Activated T-cell treated with anti-CD3 and anti-CD28 coated beads, Interleukin-2, amount 50 U/mL, for 72 hours (primary cell): ENCODE measurements at regions not wholly inside any gene's neighbourhood (a gene's known extent, or its start where the extent isn't known, plus 50 kb on each side); places are given as distances from the start of the nearest gene placed in this dataset.
"Not testable (repeated sequence)": the region's sequence is repeated elsewhere in the genome, so short reads cannot be mapped to it uniquely, and the experiment has no call there.

Source experiments
- ATAC-seq, 2 donors: fragments of 150-1000 bp; cut with Tn5 transposase; replicated peaks in 1 of 2; 2 replicates each; pipeline ENCODE4 v1.10.0; 2021; ENCODE audit warnings: moderate library complexity in 2 of 2, mild to moderate bottlenecking in 1 of 2
- DNase-seq, 2 donors: peaks; one replicate each; pipeline ENCODE4 v3.0.0; 2021 to 2022; ENCODE audit warnings: mixed read lengths in 1 of 2
- H3K27ac Mint-ChIP-seq: one replicate; pipeline ENCODE4 v1.8.0; 2022; ENCODE audit warnings: mild to moderate bottlenecking, moderate library complexity, mixed read lengths
- H3K27me3 Mint-ChIP-seq: one replicate; pipeline ENCODE4 v1.8.0; 2022; ENCODE audit warnings: low read depth, mixed read lengths
- H3K36me3 Mint-ChIP-seq, 2 donors: one replicate each; pipeline ENCODE4 v1.8.0; 2022; ENCODE audit warnings: mixed read lengths in 2 of 2, mild to moderate bottlenecking in 1 of 2; ENCODE audit not compliant: insufficient read depth in 2 of 2
- H3K4me1 Mint-ChIP-seq: one replicate; pipeline ENCODE4 v1.8.0; 2022; ENCODE audit warnings: low read depth, mixed read lengths
- H3K4me3 Mint-ChIP-seq, 2 donors: one replicate each; pipeline ENCODE4 v1.8.0; 2022; ENCODE audit warnings: mild to moderate bottlenecking in 2 of 2, mixed read lengths in 2 of 2, moderate library complexity in 2 of 2
- H3K9me3 Mint-ChIP-seq, 2 donors: one replicate each; pipeline ENCODE4 v1.8.0; 2022; ENCODE audit warnings: mixed read lengths in 2 of 2

DNA sequence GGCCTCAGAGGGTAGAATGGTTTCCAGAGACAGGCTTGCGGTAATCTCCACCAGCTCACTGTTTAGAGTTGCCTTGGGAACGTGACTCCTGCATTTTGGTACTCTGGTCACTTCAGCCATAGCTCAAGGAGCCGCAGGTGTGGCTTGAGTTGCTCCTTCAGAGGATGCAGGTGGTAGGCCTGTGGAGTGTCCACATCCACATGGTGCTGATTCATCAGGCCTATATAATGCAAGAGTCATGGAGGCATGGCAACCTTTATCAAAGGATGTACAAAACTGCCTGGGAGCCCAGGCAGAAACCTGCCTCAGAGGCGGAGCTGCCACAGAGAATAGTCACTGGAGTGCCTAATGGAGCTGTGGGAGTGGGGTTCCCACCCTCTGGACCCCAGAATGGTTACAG lies 114.2 kb downstream of the ANXA1 start:
- no peak overlapping the region for H3K4me3 Mint-ChIP-seq
- no peak overlapping the region for H3K27ac Mint-ChIP-seq
- no peaks in the 10 kb centered on the region for H3K9me3 Mint-ChIP-seq
- H3K4me1 Mint-ChIP-seq, result no peaks in the 10 kb centered on the region
- no peaks in the 10 kb centered on the region for H3K27me3 Mint-ChIP-seq
- ATAC-seq (no peak), DNase-seq (no peak)
- H3K36me3 Mint-ChIP-seq, result no peaks in the 10 kb centered on the region

DNA sequence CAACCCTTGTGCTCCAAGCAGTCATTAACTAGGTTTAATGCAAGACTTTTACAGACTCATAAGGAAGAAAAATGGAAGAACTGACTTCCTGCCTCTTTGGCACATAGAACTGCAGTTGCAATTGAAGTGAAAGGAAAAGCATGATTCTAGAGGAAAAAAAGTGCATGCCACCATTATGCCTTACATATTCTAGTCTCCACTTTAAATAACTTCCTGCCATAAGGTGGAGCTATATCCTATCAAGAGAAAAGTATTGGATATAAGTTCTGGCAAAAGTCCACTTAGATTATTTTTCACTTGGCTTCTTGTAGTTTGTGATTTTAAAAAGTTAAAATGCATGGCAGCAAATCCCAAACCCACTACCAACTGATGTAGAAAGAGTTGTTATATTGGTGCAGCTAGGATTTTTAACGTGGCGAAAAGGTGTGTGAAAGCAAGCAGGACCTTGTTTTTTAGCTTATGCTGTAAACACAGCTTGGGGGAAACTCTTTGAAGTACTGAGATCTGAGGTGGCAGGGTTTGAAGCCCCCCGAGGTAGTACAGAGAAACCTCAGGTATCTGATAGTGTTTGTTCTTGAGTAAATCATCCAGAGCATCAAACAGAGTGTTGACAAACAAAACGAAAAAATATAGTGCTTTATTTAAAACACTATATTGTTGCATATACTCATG lies 117.9 kb downstream of the ANXA1 start:
- Mint-ChIP-seq H3K4me1 (no peaks in the 10 kb centered on the region), H3K27ac (no peak overlapping the region), H3K9me3 (no peaks in the 10 kb centered on the region), H3K36me3 (no peaks in the 10 kb centered on the region), H3K27me3 (no peaks in the 10 kb centered on the region), H3K4me3 (no peak overlapping the region)
- DNase-seq (no peak), ATAC-seq (no peak)

DNA sequence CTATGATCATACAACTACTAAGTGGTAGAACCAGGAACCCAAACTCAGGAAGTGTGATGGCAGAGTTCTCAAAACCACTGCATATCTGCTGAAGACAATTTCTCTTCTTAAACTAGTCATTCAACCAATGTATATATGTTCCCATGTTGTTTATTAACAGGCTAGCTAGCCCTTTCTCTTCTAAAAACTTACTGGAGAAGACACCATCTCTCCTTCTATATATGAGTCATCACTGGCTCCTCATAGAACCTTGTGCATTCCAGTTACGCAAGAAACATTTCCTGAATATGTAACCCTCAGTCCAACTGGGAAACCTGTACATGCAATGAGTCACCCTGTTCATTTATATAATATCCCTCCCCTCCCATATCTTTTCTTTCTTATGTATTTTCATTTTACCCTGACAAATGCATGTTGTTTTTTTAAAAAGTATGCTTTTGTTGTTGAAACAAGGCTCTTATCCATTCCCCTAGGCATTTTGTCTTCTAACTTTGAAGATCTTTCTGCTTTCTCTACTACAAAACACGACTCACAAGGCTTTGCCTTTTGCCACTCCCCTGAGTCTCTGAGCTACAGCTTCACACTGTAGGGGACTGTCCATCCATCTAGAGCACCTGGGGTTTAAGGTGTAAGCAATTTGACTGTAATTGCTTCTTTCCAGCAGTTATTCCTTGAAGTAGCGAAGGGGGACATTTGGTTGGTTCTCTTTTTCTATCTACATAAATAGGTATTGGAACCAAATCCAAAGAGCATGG lies 119.5 kb downstream of the ANXA1 start:
- H3K27me3 Mint-ChIP-seq, result no peaks in the 10 kb centered on the region
- ATAC-seq, result no peak
- no peak overlapping the region for H3K4me3 Mint-ChIP-seq
- no peaks in the 10 kb centered on the region for H3K36me3 Mint-ChIP-seq
- H3K27ac Mint-ChIP-seq, result no peak overlapping the region
- H3K4me1 Mint-ChIP-seq, result no peaks in the 10 kb centered on the region
- no peaks in the 10 kb centered on the region for H3K9me3 Mint-ChIP-seq
- no peak for DNase-seq

DNA sequence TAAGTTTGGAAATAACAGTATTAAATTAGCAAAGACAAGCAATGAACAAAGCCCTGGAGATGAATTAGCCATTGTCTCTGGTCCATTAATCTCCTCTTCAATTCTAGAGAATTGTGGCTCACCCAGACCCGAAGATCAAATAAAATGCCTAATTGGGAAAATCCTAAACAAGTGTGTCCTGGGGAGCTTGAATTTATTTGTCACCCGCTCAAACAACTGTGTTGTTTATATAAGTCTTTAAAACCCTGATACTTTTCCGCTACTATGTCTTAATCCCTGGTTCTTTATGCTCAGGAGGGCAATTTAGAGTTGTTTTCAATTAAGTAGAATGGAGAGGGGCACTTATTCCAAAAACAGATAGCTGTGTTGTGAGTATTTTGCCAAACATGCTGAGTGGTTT lies 128.4 kb downstream of the ANXA1 start:
- no peak overlapping the region for H3K27ac Mint-ChIP-seq
- no peaks in the 10 kb centered on the region for H3K4me1 Mint-ChIP-seq
- no peaks in the 10 kb centered on the region for H3K36me3 Mint-ChIP-seq
- peaks cover 2 to 6% of the 10 kb centered on the region in 2 donors for H3K9me3 Mint-ChIP-seq
- ATAC-seq (no peak), DNase-seq (no peak)
- no peak overlapping the region for H3K4me3 Mint-ChIP-seq
- peaks cover 16% of the 10 kb centered on the region for H3K27me3 Mint-ChIP-seq

DNA sequence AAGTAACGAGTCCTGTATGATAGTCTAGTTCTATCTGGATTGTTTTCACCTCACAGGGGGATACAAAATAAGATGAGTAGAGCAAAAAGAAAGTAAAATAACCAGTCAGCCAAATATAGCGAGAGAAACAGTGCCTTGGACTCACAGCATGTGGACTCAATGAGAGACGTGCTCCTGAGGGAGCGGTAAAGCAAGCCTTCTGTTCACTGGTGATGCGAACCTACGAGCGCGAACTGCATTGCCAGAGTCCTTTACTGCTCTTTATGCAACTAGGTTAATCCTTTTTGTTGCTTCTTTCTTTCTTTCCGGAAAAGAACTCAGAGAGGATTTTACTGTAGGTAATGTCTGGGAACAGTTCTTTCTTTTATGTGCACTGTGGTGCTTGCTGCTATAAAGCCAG lies 132.7 kb downstream of the ANXA1 start:
- no peak for ATAC-seq
- Mint-ChIP-seq H3K27me3 (peaks cover 16% of the 10 kb centered on the region), H3K9me3 (peaks cover 2 to 6% of the 10 kb centered on the region in 2 donors), H3K4me1 (no peaks in the 10 kb centered on the region), H3K27ac (no peak overlapping the region), H3K4me3 (no peak overlapping the region), H3K36me3 (no peaks in the 10 kb centered on the region)
- no peak for DNase-seq

DNA sequence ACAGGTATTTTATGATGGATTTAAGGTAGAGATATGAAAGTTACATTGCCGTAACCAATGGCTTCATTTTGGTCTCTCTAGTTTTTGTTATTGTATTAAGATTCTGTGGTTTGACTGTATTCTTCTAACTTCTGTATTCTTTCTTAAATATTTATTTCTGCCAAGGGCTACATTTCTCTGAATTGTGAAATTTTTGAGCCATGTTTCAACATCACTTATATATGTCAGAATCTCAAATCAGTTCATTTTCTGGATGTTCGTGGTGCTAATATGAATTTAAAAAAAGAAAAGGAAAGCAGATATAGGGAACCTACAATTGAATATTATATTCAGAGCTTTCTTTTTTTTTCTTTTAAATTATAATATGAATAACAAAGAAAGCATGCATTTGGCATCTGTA lies 142.7 kb downstream of the ANXA1 start:
- H3K36me3 Mint-ChIP-seq, result no peaks in the 10 kb centered on the region
- ATAC-seq (no peak), DNase-seq (no peak)
- H3K27ac Mint-ChIP-seq, result no peak overlapping the region
- H3K27me3 Mint-ChIP-seq, result no peaks in the 10 kb centered on the region
- peaks cover 2 to 5% of the 10 kb centered on the region in 2 donors for H3K9me3 Mint-ChIP-seq
- no peak overlapping the region for H3K4me3 Mint-ChIP-seq
- H3K4me1 Mint-ChIP-seq, result no peaks in the 10 kb centered on the region

DNA sequence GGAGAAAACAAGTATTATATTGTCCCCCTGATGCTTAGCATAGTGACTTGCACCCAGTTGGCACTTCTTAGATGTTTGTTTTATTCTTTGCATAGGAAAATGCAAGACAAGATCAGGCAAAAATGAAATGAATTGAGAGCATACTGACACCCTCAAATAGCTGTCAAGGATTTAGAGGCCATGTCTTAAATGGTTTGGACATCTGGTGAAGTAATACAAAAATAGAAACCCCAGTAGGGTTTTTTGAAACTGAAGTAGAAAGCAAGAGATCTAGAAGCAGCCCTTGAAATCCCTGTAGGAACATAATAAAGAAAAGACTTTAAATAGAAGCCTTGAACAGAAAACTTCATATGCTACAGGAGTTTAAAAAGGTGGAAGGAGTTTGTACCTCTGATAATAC lies 174.3 kb downstream of the ANXA1 start:
- H3K4me3 Mint-ChIP-seq, result no peak overlapping the region
- no peak for DNase-seq
- no peaks in the 10 kb centered on the region for H3K4me1 Mint-ChIP-seq
- H3K27ac Mint-ChIP-seq, result no peak overlapping the region
- H3K27me3 Mint-ChIP-seq, result no peaks in the 10 kb centered on the region
- no peaks in the 10 kb centered on the region for H3K9me3 Mint-ChIP-seq
- H3K36me3 Mint-ChIP-seq, result no peaks in the 10 kb centered on the region
- no peak for ATAC-seq

DNA sequence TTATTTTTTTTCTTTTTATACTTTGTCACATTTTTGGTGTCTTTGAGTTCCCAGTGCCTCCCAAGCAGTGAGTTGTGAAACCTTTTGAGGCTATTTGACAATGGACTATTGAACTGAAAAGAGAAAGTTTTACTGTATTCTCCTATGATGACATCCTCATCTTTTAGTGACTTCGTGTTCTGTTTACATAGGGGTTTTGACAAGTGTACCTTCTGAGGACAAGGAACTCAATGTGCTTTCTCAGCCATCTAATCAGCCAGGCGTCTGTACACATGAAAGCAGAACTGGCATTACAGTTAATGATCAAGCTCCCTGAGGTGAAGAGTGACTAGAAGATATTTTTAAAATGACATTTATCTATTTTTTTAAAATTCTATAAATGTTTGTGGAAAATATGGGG lies 175.5 kb downstream of the ANXA1 start:
- no peak overlapping the region for H3K27ac Mint-ChIP-seq
- H3K4me1 Mint-ChIP-seq, result no peaks in the 10 kb centered on the region
- no peaks in the 10 kb centered on the region for H3K27me3 Mint-ChIP-seq
- no peaks in the 10 kb centered on the region for H3K36me3 Mint-ChIP-seq
- ATAC-seq (no peak), DNase-seq (no peak)
- H3K9me3 Mint-ChIP-seq, result no peaks in the 10 kb centered on the region
- no peak overlapping the region for H3K4me3 Mint-ChIP-seq

DNA sequence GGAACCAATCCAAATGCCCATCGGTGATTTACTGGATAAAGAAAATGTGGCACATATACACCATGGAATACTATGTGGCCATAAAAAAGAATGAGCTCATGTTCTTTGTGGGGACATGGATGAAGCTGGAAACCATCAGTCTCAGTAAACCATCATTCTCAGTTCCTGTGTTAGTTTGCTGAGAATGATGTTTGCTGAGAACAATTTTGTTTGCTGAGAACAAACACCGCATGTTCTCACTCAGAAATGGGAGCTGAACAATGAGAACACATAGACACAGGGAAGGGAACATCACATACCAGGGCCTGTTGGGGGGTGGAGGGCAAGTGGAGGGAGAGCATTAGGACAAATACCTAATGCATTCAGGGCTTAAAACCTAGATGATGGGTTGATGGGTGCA lies 185.5 kb downstream of the ANXA1 start:
- H3K4me3 Mint-ChIP-seq, H3K36me3 Mint-ChIP-seq, H3K9me3 Mint-ChIP-seq, DNase-seq, H3K27ac Mint-ChIP-seq, H3K27me3 Mint-ChIP-seq, ATAC-seq, H3K4me1 Mint-ChIP-seq: not testable (repeated sequence)

DNA sequence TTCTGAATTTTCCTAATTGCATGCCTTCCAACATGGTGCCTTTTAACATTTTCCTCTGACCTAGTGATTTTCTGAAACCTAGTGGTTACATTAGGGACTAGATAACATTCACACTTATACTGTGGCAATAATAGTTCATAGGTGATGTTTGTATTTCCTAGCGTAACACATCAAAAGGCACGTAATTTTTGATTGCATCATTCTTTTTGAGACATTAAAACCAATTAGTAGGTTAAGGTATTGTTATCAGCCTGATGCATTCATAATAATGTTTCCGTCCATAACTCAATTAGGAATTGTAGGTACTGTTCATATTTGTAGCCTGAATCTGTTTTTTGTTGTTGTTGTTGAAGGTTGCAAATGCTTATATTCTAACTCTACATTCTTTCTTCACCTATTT lies 192.4 kb downstream of the ANXA1 start:
- Mint-ChIP-seq H3K27ac (no peak overlapping the region), H3K27me3 (no peaks in the 10 kb centered on the region), H3K4me3 (no peak overlapping the region)

DNA sequence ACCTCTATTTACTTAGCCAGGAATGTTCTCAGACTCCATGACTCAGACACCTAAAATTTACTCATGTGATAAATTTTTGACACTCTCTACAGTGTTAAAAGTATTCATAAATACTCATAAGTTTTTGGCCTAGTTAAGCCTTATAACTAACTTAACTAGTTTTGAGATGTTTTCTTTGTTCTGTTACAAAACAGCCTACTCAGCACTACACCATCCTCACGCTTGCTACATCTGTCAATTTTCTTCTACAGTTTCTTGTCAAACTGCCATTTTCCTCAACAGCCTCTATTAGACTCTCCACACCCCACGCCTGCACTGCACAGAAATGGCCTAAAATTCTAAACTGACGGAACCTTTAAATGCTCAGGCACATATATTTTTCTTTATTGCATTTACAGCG lies 195.5 kb downstream of the ANXA1 start:
- H3K4me1 Mint-ChIP-seq, result no peaks in the 10 kb centered on the region
- H3K27me3 Mint-ChIP-seq, result no peaks in the 10 kb centered on the region
- H3K27ac Mint-ChIP-seq, result no peak overlapping the region
- no peak overlapping the region for H3K4me3 Mint-ChIP-seq
- no peak for DNase-seq
- no peak for ATAC-seq
- H3K9me3 Mint-ChIP-seq, result peaks cover 0 to 4% of the 10 kb centered on the region in 2 donors
- H3K36me3 Mint-ChIP-seq, result no peaks in the 10 kb centered on the region

More for the DNA sequence above, 192.4 kb downstream of the ANXA1 start:
- Mint-ChIP-seq H3K9me3 (peaks cover 0 to 4% of the 10 kb centered on the region in 2 donors), H3K4me1 (no peaks in the 10 kb centered on the region), H3K36me3 (no peaks in the 10 kb centered on the region)
- ATAC-seq (no peak), DNase-seq (no peak)

DNA sequence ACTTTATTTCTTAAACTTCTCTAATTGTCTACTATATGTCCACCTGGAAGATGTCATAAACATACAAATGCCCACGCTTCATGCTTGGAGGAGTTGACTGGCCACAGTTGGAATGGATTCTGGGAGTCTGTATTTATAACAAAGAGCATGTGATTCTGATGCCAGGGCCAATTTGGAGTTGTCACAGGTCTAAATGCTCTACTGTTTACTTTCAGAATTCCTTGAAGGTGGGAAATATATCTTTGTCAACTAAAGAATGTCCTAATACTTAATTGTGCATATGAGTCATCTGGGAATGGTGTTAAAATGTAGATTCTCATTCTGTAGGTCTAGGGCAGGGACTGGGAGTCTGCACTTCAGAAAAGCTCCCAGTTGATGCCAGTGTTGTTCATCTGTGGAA lies 196.1 kb downstream of the ANXA1 start:
- no peaks in the 10 kb centered on the region for H3K36me3 Mint-ChIP-seq
- H3K27me3 Mint-ChIP-seq, result no peaks in the 10 kb centered on the region
- peaks cover 0 to 4% of the 10 kb centered on the region in 2 donors for H3K9me3 Mint-ChIP-seq
- no peak overlapping the region for H3K4me3 Mint-ChIP-seq
- H3K27ac Mint-ChIP-seq, result no peak overlapping the region
- H3K4me1 Mint-ChIP-seq, result no peaks in the 10 kb centered on the region
- DNase-seq, result no peak
- ATAC-seq, result no peak

DNA sequence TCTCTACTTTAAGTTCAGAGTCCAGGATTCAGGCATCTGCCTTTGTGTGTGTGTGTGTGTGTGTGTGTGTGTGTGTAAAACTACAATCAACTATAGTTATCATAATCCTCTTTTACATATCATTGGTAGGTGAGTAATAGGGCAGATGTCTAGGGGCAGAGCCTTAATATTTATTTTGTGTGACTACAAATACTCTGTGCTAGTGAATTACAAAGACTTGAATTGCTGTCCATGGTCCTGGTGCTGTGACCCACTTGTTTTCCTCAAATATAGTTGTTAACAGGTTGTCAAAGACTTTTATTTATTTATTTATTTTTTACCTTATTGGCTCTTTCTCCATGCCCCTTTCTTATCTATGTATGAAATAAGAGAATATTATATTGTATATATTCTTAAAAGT lies 196.8 kb downstream of the ANXA1 start:
- no peak for ATAC-seq
- Mint-ChIP-seq H3K27me3 (no peaks in the 10 kb centered on the region), H3K9me3 (peaks cover 0 to 2% of the 10 kb centered on the region in 2 donors), H3K36me3 (no peaks in the 10 kb centered on the region), H3K27ac (no peak overlapping the region), H3K4me1 (no peaks in the 10 kb centered on the region), H3K4me3 (no peak overlapping the region)
- no peak for DNase-seq

DNA sequence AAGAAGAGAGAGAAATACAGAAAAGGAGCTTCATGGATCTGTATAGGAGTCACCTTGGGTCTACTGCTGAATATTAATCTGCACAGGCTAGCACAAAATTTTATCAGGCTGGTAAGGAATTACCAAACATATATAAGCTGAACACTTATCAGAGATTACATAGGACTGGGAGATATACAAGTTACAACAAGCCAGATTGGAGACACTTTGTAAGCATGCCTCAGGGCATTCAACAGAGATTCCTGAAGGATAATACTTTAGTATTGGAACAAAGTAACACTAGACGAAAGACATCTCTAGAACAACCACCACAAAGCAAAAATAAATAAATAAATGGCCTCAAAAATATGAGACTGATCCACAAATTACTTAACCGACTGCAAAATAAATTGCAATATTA lies 197.8 kb downstream of the ANXA1 start:
- no peaks in the 10 kb centered on the region for H3K27me3 Mint-ChIP-seq
- no peaks in the 10 kb centered on the region for H3K36me3 Mint-ChIP-seq
- no peak overlapping the region for H3K27ac Mint-ChIP-seq
- no peaks in the 10 kb centered on the region for H3K4me1 Mint-ChIP-seq
- DNase-seq (no peak), ATAC-seq (no peak)
- H3K9me3 Mint-ChIP-seq, result peaks cover 0 to 2% of the 10 kb centered on the region in 2 donors
- no peak overlapping the region for H3K4me3 Mint-ChIP-seq
